HG03469 (cell line): ENCODE measurements at regions not wholly inside any gene's neighbourhood (a gene's known extent, or its start where the extent isn't known, plus 50 kb on each side); places are given as distances from the start of the nearest gene placed in this dataset.

Experiments used
- ATAC-seq: cut with Tn5 transposase; IDR thresholded peaks from one replicate; pipeline ENCODE4 v1.9.1; 2021; ENCODE audit warnings: mild to moderate bottlenecking, moderate library complexity, moderate number of reproducible peaks; ENCODE audit not compliant: unreplicated experiment

- no peak for ATAC-seq
These were observed 57.4 kb upstream of the LGALSL start for GRCh38 chr2:64396551-64396950.

- no peak for ATAC-seq
These were observed 55.3 kb upstream of the LGALSL start for GRCh38 chr2:64398516-64399129.

GRCh38 chr2:64399521-64399920, 54.4 kb upstream of the LGALSL start:
- no peak for ATAC-seq

- ATAC-seq, result no peak
These were observed 53.7 kb upstream of the LGALSL start for GRCh38 chr2:64400105-64400728.

GRCh38 chr2:64400733-64401528, 53.0 kb upstream of the LGALSL start:
- no peak for ATAC-seq

- no peak for ATAC-seq
These were observed 52.5 kb upstream of the LGALSL start for GRCh38 chr2:64401529-64401880.

- no peak for ATAC-seq
These were observed 51.1 kb upstream of the LGALSL start for GRCh38 chr2:64402876-64403275.

- no peak for ATAC-seq
These were observed 50.5 kb upstream of the LGALSL start for GRCh38 chr2:64403426-64403825.

GRCh38 chr2:64404002-64404731, 49.8 kb upstream of the LGALSL start:
- ATAC-seq, result no peak
